HG03159 (cell line): ENCODE measurements at regions not wholly inside any gene's neighbourhood (a gene's known extent, or its start where the extent isn't known, plus 50 kb on each side); places are given as distances from the start of the nearest gene placed in this dataset.

Experiments
- ATAC-seq: cut with Tn5 transposase; IDR thresholded peaks from one replicate; pipeline ENCODE4 v1.9.1; 2021; ENCODE audit warnings: mild to moderate bottlenecking, moderate library complexity; ENCODE audit not compliant: unreplicated experiment

DNA sequence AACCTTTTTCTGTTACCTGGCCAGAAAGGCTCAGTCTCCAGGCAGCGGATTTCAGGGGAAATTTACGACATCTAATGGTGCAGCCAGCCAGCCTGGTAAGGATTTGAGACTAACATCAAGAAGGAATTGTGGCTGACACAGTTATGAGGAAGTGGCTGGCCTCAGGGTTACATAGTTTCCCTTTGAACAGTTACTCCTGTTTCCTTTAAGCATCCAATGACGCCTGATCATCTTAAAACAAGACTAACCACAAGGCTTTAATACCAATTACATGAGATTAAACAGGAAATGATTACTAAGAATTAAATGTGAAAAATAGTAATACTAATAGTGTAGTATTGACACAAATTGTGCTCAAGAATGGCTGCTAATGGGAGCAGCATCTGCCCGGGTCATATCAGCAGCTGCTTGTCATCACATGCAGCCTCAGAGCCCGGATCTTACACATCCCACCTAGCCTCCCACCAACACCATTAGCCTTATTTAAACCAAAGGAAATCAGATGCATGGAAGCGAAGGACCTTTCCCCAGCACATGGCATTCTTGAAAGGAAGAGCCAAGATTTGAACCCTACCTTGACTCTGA is 431.8 kb downstream of the PMP22 start:
- ATAC-seq = no peak

DNA sequence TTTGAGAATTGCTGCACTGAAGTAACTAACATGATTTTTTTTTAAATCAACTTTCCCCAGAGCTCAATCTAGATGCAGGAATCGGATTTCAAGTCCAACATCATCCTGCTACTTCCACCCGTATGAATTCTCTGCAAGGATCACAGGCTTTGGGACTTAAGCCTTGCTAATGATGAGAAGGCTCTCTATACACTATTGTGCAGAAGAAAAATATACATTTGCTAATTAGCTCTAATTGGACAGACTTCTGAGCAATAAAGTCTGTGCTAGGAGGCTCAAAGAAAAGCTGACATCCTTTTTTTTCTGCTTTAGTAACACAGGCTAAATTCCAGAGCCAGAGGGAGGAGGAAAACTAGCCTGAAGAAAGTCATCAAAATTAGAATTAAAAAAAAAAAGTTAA is 433.6 kb downstream of the PMP22 start:
- ATAC-seq = no peak

DNA sequence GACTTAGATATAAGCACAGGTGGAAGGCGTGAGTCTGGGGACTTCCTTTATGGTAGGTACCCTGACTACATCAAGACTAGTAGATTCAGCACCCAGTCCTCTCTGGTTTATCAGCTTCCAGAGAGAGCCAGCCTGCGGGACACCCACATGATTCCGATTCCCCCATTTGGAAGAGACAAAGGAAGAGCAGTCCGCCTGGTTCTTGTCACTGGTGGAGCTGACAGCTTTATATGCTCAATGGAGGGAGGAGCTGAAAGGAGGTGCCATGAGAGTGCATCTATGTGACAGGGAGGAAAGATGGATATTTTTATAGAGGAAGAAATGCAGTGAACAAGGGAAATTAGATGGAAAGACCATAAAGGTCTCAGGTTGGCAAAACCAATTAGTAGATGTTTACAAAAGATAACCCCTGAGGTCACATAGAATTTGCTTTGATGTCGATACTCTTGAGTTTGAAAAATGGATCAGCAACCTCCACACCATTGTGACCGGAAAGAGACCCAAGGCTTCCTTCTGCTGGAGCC is 437.7 kb downstream of the PMP22 start:
- no peak for ATAC-seq

DNA sequence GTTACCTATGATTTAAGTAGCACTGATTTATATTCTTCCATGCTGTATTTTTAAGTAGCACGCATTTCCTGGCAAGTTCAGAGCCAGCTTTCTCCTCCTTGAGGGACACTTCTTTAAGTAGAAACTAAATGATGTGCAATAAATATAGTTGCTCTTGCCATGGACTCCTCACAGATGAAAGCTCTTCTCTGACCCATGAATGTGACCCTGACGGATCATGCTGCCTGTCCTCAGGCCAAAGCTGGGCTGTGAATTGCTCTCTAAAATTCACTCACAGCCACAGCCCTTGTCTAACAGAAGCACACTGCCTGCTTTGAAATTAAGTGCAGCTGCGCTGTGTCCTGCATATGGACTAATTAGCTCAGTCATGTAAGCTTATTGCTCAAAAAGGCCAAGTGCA is 438.8 kb downstream of the PMP22 start:
- ATAC-seq = no peak

DNA sequence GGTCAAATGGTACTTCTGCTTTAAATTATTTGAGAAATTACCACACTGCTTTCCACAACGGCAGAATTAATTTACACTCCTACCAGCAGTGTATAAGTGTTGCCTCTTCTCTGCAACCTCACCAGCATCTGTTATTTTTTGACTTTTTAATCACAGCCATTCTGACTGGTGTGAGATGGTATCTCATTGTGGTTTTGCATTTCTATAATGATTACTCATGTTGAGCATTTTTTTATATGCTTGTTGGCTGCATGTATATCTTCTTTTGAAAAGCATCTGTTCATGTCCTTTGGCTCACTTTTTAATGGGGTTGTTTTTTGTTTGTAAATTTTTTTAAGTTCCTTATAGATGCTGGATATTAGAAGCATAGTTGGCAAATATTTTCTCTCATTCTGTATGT is 446.7 kb downstream of the PMP22 start:
- ATAC-seq = no peak

DNA sequence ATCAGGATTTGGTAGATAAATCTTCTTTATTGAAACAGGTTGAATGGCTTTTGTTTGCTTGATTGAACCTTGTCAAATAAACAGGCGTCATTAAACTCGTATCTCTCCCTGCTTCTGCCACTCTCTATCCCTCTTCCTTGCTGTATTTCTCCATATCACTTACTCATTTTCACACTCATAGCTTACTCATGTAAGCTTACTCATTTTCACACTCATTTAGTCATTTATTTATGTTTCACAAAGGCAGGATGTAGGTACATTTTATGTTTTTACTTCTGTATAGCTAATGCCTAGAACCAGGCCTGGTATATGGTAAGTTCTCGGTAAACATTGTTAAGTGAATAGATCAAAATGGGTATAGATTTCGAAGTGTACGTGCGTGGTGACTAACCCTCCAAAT is 450.0 kb downstream of the PMP22 start:
- no peak for ATAC-seq

DNA sequence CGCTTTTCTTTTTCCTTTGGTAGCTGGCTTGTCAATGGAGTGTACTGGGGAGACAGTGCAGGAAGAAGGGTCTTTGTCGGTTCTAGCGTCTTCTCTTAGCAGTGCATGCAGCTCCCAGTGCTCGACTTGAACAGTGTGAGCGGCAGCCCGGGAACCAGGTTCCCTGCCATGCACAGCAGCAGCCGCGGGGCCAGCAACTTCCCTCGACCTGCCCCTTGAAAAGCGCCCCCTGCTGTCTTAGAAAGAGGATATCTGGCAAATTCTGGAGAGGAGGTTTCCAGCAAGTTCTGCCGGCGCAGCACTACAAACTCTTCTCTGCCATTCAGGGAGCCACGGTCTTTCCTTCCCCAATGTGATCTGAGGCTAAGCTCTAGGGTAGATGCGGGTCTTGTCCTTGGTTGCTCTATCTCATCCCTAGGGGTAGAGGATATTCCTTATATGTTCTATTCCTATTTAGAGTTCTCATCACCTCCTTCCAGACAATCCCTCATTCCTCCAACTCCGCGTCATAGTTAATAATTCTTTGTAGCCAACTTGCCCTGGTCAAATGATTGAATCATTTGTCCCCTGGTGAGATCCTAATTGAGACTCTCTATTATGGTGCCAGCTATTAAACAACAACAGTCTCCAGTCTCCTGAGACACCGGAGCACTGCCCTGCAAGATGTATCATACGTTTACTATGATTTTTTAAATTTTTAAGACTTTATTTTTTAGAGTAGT is 451.3 kb downstream of the PMP22 start:
- ATAC-seq = no peak

DNA sequence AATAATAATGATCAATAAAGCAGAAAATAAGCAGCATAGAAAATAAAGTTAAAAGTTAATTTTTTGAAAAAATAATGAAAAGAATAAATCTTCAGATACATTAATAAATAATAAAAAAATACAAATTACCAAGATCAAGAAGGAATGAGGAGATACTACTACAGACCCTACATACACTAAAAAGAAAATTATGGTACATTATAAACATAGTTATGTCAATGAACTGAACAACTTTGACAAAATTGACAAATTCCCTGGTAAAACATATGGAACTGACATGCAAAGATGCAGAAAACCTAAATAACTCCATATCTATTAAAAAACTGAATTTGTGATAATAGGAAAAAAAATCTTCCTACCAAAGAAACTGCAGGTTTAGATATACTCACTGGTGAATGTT is 456.7 kb downstream of the PMP22 start:
- no peak for ATAC-seq

DNA sequence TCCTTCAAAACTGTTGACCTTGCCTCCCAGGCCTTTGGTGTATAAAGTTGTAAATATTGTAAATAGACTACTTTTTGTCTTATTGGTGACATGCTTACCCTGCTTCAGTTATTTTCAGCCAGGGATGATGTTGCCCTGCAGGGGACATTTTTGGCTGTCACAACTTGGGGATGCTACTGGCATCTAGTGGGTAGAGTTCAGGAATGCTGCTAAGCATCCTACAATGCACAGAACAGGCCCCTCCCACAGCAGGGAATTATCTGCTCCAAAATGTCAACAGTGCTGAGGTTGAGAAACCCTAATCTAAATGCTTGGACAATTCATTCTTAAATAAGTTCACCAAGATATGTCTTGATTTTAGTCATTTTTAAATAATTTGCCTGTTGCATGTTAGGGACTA is 459.8 kb downstream of the PMP22 start:
- ATAC-seq = no peak

DNA sequence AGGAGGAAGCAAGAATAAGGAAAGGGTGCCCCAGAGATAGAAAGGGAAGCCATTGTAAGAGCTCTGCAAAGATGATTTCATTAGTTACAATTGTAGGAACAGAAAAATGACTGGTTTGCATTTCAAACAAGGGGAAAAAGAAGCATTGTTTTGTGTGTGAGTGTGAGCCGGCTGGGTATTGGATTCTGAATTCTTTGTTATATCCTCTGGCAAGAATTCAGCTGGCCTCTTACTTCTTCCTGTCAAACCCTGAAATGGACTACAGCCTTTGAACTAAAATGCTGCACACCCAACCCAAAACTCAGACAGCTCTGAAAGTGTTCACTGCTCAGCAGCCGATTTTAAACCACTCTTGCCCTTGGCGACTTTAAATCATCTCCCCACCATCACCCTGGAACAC is 461.3 kb downstream of the PMP22 start:
- ATAC-seq = no peak

DNA sequence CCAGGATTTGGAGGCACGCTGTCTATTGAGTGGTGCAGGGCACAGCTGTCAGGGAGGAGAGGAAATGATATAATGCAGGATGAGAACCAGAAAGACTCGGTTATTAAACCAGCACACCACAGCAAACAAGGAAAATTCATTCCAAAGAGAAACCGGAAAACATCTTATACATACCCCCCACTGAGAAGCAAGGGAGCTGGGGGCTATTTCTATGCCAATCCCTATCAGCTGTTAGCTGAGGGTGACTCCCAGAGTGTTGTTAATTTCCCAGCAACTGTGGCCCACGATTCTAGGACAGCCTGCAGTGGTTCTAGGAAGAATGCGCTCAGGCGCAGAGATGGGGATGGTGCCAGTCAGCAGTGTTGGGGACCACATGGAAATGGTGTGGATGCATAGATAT is 467.3 kb downstream of the PMP22 start:
- no peak for ATAC-seq

DNA sequence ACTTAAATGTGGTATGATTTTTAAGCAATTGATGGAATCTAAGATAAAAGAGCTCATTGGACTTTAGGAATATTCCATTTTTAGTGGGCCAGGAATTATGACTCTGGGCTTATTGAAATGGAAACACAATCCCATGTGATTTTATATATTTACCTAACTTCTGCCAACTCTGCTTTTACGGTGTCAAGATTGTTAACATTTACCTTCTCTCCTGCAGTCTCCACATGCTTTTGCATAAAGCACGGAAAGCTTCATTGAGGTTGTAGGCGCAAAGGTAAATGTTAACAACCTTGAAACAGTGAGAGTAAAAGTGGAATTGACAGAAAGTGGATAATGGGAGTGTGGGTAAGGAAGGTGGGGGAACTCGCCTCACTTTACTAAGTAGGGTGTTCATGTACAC is 468.1 kb downstream of the PMP22 start:
- ATAC-seq = no peak

DNA sequence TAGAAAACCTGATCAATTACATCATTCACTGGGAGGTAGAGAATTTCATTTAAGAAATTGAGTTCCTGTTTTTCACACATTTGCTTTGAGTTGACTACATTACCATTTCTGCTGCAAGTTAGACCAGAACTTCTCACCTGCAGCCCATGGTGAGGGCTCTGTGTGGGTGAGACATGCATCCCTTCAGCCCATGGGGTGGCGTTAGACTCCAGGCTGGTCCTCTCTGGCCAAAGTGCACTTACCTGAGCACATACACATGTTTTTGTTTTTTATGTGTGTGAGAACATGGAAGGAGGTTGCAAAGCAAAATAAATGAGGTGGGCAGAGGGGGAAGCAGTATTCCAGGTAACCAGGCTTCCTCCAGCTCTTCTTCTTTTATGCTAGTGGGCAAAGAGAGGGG is 470.2 kb downstream of the PMP22 start:
- no peak for ATAC-seq

DNA sequence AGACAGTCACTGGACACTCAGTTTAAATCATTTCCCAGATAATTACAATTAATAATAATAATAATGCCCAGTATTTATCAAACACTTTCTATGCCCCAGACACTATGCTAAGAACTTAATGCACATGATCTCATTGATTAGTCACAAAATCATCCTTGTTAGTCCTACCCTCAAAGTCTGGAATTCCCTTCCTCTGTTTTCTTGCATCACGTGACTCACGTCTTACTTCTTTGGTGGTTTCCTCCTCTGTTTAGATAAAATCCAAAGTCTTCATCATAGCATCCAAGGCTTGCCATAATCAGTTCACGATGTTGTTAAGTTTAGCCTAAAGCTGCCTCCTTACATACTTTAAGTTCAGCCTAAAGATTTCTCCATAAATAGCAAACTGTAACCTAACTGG is 471.9 kb downstream of the PMP22 start:
- ATAC-seq = no peak

DNA sequence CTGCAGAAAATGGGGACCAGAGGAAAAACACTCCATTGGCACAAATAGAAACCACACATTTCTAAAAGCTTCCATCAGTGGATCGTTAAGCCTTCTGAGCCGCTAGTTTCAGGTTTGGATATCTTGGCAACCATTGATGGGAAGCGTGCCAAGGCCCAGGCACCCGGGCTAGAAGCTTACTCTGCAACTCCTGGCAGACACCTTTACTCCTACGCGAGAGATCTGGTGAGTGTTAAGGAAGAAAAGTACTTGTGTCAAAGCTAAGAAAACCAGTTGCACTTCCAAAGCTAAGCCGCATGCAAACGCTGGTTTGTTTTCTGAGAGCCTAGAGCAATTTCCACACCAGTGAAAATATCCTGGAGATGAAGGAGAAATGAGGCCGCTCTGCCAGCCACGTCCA is 472.4 kb downstream of the PMP22 start:
- ATAC-seq = no peak

DNA sequence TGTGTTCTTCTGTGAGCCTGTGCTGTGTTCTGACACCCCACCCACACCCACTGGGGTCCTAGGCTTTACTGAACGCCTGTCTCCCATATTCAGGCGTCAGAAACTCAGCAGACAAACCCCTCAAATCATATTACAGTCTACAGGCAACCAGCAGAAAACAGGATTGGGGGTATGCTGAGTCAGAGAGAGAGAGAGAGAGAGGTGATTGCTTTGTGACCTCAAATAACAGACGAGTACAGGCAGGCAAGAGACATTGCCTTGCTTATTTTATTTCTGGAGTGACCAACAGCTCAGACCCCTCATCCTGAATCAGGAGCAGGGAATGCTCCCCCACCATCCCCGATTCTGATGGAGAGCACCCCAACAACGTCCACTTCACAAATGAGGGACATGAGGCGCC is 473.9 kb downstream of the PMP22 start:
- ATAC-seq = no peak

DNA sequence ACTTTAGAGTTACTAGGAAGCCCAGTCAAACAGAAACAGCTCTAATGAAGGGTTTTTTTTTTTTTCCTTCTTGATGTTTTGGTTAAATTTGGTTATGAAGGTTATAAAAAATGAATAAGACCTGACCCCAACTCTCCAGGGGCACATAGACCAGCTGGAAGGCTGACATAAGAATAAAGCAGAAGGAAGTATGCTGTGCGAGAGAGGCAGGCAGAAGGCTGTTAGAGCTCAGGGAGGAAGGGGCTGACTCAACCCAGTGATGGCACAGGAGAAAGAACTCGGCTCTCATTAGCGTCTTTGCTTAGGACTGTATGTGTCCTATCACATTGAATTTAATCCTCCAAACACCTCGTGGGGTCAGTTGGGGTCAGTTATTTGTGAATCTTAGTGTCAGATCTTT is 474.6 kb downstream of the PMP22 start:
- peak; percentile 69 for ATAC-seq

DNA sequence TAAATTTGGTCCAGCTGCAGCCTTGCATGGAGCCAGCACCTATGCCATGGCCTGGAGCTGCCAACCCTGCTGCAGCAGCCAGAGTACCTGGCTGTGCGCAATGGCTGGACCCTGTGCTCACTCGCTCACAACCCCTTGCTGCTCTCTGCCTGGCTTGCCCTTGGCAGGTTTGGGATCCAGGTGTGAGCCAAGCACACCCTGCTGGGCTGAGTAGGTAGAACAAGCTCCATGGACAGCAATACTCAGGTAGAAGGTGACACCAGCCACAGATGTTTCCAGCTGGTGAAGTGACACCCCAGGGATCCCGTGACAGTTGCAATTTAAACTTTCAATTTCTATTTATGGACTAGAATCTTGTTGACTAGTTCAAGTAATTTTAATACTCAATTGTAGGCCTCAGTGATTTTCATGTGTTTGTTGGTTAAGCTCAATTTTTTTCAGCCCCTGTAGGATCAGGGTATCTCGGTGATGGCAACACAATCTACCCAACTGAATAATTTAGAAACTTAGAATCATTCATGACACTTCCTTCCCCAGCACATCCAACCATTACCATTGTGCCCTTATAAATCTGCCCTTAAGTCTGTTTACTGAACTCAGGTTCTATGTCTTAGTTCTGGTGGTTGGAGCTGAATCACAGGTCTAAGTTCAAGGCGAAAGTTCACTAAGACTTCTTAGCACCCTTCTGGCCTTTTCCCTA is 480.0 kb downstream of the PMP22 start:
- ATAC-seq = peak; percentile 74

DNA sequence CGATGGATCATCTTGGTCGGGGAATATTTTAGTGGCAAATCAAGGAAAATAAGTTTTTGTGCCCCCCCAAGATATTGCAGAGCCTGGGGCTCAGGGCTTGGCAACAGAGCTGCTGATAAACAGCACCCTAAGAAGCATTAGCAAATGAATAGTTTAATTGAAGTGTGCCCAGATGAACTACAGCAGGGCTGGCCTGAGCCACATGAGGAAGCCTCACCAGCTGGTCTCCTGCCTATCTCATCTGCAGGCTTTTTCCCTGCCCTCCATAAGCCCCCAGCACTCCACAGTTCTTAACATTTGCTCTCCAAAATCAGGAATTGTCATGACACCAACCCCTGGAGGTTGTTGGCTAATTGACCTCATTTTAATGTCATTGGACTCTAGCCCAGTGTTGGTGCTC is 480.2 kb downstream of the HS3ST3B1 start:
- no peak for ATAC-seq

DNA sequence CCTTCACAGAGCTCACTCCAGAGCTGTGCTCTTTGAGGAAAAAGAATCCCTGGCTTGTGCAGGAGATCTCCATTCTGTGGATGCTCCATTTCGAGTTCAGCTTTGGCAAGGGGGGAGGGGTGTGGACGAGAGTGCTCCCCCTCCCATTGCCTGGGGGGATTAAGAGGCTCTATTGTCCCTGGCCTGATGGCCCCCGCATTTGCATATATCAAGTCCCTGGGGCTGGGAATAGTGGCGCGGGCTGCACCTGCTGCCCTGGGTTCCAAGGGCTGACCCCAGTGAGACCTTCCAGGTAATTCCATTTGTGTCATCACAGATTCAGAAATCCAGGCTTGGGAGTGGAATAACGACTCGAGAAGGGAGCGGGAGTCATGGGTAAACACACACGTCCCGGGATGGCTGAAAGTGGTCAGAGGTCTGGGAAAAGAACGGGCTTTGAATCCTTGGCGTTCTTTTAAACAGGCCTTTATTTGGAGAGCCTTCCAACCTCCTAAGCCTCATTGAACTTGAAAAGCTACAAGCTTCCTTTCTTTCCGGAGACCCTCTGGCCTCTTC is 479.3 kb downstream of the HS3ST3B1 start:
- no peak for ATAC-seq

DNA sequence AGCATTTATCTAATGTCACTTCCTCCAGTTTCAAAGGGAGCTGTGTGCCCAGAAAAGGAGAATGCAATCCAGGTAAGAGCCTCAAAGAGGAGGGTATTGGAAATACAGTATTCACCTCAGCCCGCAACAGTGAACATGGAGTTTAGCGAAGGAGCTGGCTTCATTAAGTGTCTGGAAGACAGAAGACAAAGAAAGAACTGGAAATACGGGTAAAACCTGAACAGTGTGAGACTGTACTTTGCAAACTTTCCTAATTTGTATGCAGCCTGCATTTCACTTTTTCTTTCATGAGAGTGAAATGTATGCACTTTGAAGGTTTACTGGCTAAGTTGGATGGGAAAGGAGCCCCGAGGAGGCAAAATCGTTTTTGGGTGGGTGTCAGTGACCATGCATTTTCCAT is 478.4 kb downstream of the HS3ST3B1 start:
- no peak for ATAC-seq

DNA sequence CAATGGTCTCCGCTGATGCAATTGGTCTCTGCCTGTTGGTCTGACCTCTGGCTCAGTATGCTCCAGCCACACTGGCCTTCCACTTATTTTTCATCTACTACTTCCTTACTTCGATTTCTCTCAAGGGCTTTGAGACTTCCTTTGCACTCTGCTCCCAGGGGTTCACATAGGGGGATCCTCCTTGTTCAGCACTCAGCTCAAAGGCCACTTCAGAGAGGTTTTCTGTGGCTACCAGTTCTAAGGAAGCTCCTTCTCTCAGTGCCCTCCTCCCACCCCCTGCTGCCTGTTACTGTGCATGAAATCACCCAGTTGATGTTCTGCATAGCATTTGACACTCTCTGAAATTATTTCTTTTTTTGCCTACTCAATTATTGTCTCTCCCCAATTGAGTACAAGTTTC is 476.4 kb downstream of the HS3ST3B1 start:
- ATAC-seq = no peak
